Heart left ventricle (tissue), 16 donors: ENCODE measurements at regions not wholly inside any gene's neighbourhood (a gene's known extent, or its start where the extent isn't known, plus 50 kb on each side); places are given as distances from the start of the nearest gene placed in this dataset.

Experiments
- ATAC-seq, 4 donors: fragments of 200-7000 bp; cut with Tn5 transposase; one replicate each; pipeline ENCODE4 v1.9.1; 2020 to 2022; ENCODE audit warnings: moderate library complexity in 4 of 4, mild to moderate bottlenecking in 3 of 4, moderate number of reproducible peaks in 1 of 4
- DNase-seq, 5 donors: peaks; one replicate each; pipeline ENCODE4 v3.0.0-alpha.2; 2020
- H3K27ac ChIP-seq, 12 donors: fragments of 200-600 bp; sonication (generic) in 4 of 12; one replicate each; pipeline versions ENCODE4 v1.5.0 to v1.8.0; 2016 to 2022; ENCODE audit warnings: mild to moderate bottlenecking in 2 of 12
- H3K27me3 ChIP-seq, 9 donors: fragments of 200-600 bp; sonication (generic) in 2 of 9; one replicate each; pipeline versions ENCODE4 v1.5.1 to v1.8.0; 2016 to 2022; ENCODE audit warnings: mild to moderate bottlenecking in 3 of 9
- H3K36me3 ChIP-seq, 9 donors: fragments of 200-600 bp; sonication (generic) in 2 of 9; one replicate each; pipeline versions ENCODE4 v1.5.0 to v1.8.0; 2018 to 2022; ENCODE audit warnings: mild to moderate bottlenecking in 2 of 9
- H3K4me1 ChIP-seq, 12 donors: fragments of 200-600 bp; sonication (generic) in 4 of 12; one replicate each; pipeline versions ENCODE4 v1.5.0 to v1.8.0; 2016 to 2022; ENCODE audit warnings: mild to moderate bottlenecking in 3 of 12
- H3K4me3 ChIP-seq, 12 donors: fragments of 200-600 bp; sonication (generic) in 4 of 12; one replicate each; pipeline versions ENCODE4 v1.5.0 to v1.8.0; 2017 to 2022; ENCODE audit warnings: mild to moderate bottlenecking in 9 of 12, moderate library complexity in 4 of 12
- H3K9me3 ChIP-seq, 12 donors: fragments of 200-600 bp; sonication (generic) in 4 of 12; one replicate each; pipeline versions ENCODE4 v1.5.0 to v1.8.0; 2016 to 2022; ENCODE audit warnings: mild to moderate bottlenecking in 1 of 12
- POLR2A ChIP-seq, 2 donors: fragments of 450-650 bp; IDR thresholded peaks; one replicate each; pipeline ENCODE4 v1.6.1; 2017; ENCODE audit warnings: antibody characterized with exemption in 2 of 2, mild to moderate bottlenecking in 2 of 2, moderate library complexity in 2 of 2
- WGBS, 4 donors: extraction: QIAGEN DNeasy Blood & Tissue Kit in 2 of 4; methylation state at CpG; one replicate each; pipeline versions ENCODE4 v1.1.5 to v1.1.7; 2013 to 2018; 5-methylcytosine and 5-hydroxymethylcytosine counted together
- intact Hi-C, 10 donors: fragments of 100-400 bp; cut with DNase I; formaldehyde crosslinking; loops; one replicate each; pipeline versions ENCODE4 v1.11.1 to v1.14.2; 2022
- TF ChIP-seq, protein P1 (sequence below), 12 donors: fragments of 200-600 bp; sonication (generic) in 4 of 12; IDR thresholded peaks; one replicate each; pipeline versions ENCODE4 v1.5.0 to v1.8.0; 2018 to 2022; ENCODE audit warnings: antibody characterized with exemption in 12 of 12, mild to moderate bottlenecking in 5 of 12
- donor health status: ischemic (EF 13 %, LVEDD 7.1; RV severe dilation, severe dysfunction).
- donor health status: healthy with polysubstance abuse.
- donor health status: DM: no; HTN: yes; CAD: no.
- donor health status: DM: no; HTN: no; CAD: no.
- donor health status: ischemic (EF 25% LVEDD 6.9; RV normal size, moderate dysfunction).
- donor health status: ischemic (EF 25% LVEDD 5.7; RV mildly dilated, moderate dysfunction).
- donor health status: healthy.
- donor health status: DM: yes; HTN: yes; CAD: no.
- donor health status: ischemic (EF 35%, LVEDD 5.7; RV mildly dilated, moderate dysfunction).
- donor health status: nonischemic (EF 11% LVEDD 7.7; RV severe dilation, severe dysfunction).
- donor health status: DM: yes; HTN: yes; CAD: no.
- donor health status: PGD.
- donor health status: ischemic (EF 29% LVEDD 5.4; RV normal size, mild dysfunction).
- donor health status: nonischemic (EF 23%, LVEDD 6.1; RV moderate dilation, normal function).

DNA sequence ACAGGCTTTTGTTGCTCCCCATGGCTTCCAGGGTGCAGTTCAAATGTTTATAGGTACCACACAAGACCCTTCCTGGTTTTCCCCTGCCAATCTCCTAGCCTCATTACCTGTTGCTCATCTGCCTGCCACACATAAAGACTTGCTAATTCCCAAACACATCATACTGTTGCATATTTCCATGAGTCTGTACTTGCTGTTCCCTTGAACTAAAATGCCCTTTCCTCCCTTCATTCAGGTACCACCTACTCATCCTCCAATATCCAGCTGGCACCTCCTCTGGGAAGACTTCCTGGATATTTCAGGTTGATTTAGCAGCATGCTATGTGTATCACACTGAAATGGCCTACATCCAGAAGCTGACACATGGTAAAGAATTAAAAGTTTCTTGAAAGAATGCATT, 206.4 kb upstream of the NFE2L3 start:
- intact Hi-C loops: no loop called here
- DNase-seq (no peak), ATAC-seq (no peak)
- H3K9me3 ChIP-seq: no peaks in the 10 kb centered on the region
- H3K27ac ChIP-seq: no peak overlapping the region
- no peaks in the 10 kb centered on the region for H3K36me3 ChIP-seq
- H3K27me3 ChIP-seq: peaks cover 0 to 60% (median 14%) of the 10 kb centered on the region in 9 donors
- peaks cover 0 to 13% (median 9%) of the 10 kb centered on the region in 12 donors for H3K4me1 ChIP-seq
- H3K4me3 ChIP-seq: no peak overlapping the region
- no peak for TF ChIP-seq POLR2A (IDR thresholded peaks at IDR 0.05)
- TF ChIP-seq, protein P1, sequence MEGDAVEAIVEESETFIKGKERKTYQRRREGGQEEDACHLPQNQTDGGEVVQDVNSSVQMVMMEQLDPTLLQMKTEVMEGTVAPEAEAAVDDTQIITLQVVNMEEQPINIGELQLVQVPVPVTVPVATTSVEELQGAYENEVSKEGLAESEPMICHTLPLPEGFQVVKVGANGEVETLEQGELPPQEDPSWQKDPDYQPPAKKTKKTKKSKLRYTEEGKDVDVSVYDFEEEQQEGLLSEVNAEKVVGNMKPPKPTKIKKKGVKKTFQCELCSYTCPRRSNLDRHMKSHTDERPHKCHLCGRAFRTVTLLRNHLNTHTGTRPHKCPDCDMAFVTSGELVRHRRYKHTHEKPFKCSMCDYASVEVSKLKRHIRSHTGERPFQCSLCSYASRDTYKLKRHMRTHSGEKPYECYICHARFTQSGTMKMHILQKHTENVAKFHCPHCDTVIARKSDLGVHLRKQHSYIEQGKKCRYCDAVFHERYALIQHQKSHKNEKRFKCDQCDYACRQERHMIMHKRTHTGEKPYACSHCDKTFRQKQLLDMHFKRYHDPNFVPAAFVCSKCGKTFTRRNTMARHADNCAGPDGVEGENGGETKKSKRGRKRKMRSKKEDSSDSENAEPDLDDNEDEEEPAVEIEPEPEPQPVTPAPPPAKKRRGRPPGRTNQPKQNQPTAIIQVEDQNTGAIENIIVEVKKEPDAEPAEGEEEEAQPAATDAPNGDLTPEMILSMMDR (IDR thresholded peaks at IDR 0.05): no peak

DNA sequence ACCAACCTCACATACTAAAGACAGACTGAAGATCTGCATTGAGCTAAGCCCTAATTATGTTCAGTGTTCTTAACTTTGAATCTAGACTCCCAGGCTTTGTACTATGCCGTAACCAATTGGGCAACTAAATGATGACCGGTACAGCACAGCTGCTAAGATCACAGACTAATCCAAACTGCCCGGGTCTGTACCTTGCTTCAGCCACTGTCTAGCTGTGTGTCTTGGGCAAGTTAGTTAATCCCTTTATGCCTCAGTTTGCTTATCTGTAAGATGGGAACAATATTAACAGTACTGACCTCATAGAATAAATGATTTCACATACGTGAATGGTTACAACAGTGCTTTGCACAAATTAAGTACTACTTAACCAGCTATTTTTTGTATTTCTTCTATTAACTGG, 205.8 kb upstream of the NFE2L3 start:
- TF ChIP-seq POLR2A (IDR thresholded peaks at IDR 0.05): no peak
- TF ChIP-seq, protein P1 (IDR thresholded peaks at IDR 0.05): no peak
- 87 to 91% (median 90%) methylated on average over 4 of the region's 4 CpGs for WGBS, 4 donors
- intact Hi-C loops: no loop called here

DNA sequence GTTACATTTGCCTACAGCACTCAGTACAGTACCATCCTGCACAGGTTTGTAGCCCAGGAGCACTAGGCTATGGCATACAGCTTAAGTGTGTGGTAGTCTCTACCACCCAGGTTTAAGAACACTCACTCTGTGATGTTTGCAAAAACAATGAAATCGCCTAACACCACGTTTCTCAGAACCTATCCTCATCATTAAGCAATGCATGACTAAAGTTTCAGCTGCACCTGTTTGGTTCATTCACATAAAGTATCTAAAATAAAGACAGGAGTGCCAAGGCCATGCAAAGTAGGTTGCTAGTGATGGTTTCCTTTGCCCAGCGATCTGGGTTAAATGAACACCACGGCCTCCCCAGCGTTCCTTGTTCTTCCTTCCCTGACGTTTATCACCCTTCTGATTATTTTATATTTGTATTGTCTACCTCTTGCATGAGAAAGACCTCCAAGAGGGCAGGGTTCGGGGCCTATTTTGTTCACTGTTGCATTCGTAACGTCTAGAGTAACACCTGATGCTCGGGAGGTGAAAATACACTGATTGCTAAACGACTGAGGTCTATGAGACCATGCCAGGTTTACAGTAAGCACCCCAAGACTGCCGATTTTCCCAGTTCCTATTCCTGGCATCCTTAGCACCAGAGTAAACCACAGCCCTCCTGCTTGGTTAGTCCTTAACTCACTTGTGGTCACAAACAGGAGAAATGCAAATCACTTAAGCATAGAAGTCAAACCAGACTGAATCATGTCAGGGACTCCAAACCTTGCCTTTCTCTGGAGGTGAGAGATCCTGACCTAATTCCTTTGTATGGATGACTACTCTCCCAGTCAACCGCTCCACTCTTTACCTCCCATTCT, 204.1 kb upstream of the NFE2L3 start:
- intact Hi-C loops: no loop called here

More for the DNA sequence above, 205.8 kb upstream of the NFE2L3 start:
- Histone ChIP-seq H3K4me1 (peaks cover 0 to 16% (median 9%) of the 10 kb centered on the region in 12 donors), H3K27me3 (peaks cover 0 to 54% (median 18%) of the 10 kb centered on the region in 9 donors), H3K36me3 (no peaks in the 10 kb centered on the region), H3K4me3 (no peak overlapping the region), H3K9me3 (no peaks in the 10 kb centered on the region), H3K27ac (no peak overlapping the region)
- ATAC-seq: no peak
- DNase-seq: no peak

More for the DNA sequence above, 204.1 kb upstream of the NFE2L3 start:
- Histone ChIP-seq H3K27me3 (peaks cover 0 to 43% (median 18%) of the 10 kb centered on the region in 9 donors), H3K27ac (no peak overlapping the region), H3K36me3 (no peaks in the 10 kb centered on the region), H3K9me3 (no peaks in the 10 kb centered on the region), H3K4me1 (peaks cover 0 to 24% (median 10%) of the 10 kb centered on the region in 12 donors), H3K4me3 (no peak overlapping the region)
- TF ChIP-seq, protein P1 (IDR thresholded peaks at IDR 0.05): no peak
- 78 to 85% (median 82%) methylated on average over 13 of the region's 13 CpGs for WGBS, 4 donors
- no peak for ATAC-seq
- no peak for DNase-seq
